NCI-H2196 (cell line): ENCODE measurements at regions not wholly inside any gene's neighbourhood (a gene's known extent, or its start where the extent isn't known, plus 50 kb on each side); places are given as distances from the start of the nearest gene placed in this dataset.

ENCODE experiments used
- DNase-seq: peaks from one replicate; lab custom pipeline; 2025; ENCODE audit not compliant: unreplicated experiment; lab: John Stamatoyannopoulos, UW

GRCh38 chr14:76974365-76974764 is 54.1 kb downstream of the IRF2BPL start:
- DNase-seq, result no peak

GRCh38 chr14:76971549-76971948 is 57.0 kb downstream of the IRF2BPL start:
- DNase-seq, result no peak

- peak; percentile 77 for DNase-seq
Observed at GRCh38 chr14:76968621-76969063, 59.9 kb downstream of the IRF2BPL start.

- DNase-seq, result no peak
Observed at GRCh38 chr14:76967788-76968187, 60.7 kb downstream of the IRF2BPL start.

- DNase-seq, result no peak
Observed at GRCh38 chr14:76965232-76965631, 63.3 kb downstream of the IRF2BPL start.

GRCh38 chr14:76964695-76965094 is 63.8 kb downstream of the IRF2BPL start:
- no peak for DNase-seq

- no peak for DNase-seq
Observed at GRCh38 chr14:76963372-76963771, 65.1 kb downstream of the IRF2BPL start.

GRCh38 chr14:76962303-76962660 is 66.2 kb downstream of the IRF2BPL start:
- DNase-seq, result no peak

GRCh38 chr14:76961631-76962302 is 66.7 kb downstream of the IRF2BPL start:
- DNase-seq, result peak; percentile 81

GRCh38 chr14:76958980-76959710 is 69.4 kb downstream of the IRF2BPL start:
- no peak for DNase-seq

GRCh38 chr14:76958020-76958979 is 70.2 kb downstream of the IRF2BPL start:
- DNase-seq, result no peak

- DNase-seq, result peak; percentile 42
Observed at GRCh38 chr14:76957224-76957891, 71.2 kb downstream of the IRF2BPL start.

GRCh38 chr14:76956316-76957090 is 72.0 kb downstream of the IRF2BPL start:
- peak; percentile 98 for DNase-seq

- DNase-seq, result no peak
Observed at GRCh38 chr14:76955575-76956315, 72.8 kb downstream of the IRF2BPL start.

- no peak for DNase-seq
Observed at GRCh38 chr14:76954394-76955190, 73.9 kb downstream of the IRF2BPL start.

GRCh38 chr14:76953311-76953945 is 75.1 kb downstream of the IRF2BPL start:
- DNase-seq, result peak; percentile 63

GRCh38 chr14:76951166-76951565 is 77.3 kb downstream of the IRF2BPL start:
- DNase-seq, result no peak
